ENCODE measurements at regions not wholly inside any gene's neighbourhood (a gene's known extent, or its start where the extent isn't known, plus 50 kb on each side); places are given as distances from the start of the nearest gene placed in this dataset.

DNA sequence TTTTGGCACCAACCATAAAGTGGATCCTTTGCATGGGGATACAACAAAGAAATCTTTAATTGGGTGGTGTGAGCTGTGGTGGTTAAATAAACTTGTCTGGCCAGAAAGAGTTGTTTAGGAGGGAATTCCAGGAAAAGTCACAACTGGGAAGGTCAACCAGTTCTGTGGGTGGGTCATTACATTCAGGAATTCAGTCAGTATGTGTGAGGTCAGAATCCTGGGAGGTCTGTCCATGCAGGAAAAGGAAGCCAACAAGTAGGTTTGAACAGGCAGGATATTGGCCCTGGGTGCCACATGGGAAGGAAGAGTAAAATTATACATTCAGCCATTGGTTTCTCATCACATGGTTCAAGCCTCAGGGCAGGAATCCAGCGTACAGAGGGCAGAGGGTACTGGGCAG is 162.3 kb upstream of the ADAMTS5 start:
- TF ChIP-seq, protein P1, sequence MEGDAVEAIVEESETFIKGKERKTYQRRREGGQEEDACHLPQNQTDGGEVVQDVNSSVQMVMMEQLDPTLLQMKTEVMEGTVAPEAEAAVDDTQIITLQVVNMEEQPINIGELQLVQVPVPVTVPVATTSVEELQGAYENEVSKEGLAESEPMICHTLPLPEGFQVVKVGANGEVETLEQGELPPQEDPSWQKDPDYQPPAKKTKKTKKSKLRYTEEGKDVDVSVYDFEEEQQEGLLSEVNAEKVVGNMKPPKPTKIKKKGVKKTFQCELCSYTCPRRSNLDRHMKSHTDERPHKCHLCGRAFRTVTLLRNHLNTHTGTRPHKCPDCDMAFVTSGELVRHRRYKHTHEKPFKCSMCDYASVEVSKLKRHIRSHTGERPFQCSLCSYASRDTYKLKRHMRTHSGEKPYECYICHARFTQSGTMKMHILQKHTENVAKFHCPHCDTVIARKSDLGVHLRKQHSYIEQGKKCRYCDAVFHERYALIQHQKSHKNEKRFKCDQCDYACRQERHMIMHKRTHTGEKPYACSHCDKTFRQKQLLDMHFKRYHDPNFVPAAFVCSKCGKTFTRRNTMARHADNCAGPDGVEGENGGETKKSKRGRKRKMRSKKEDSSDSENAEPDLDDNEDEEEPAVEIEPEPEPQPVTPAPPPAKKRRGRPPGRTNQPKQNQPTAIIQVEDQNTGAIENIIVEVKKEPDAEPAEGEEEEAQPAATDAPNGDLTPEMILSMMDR (IDR thresholded peaks at IDR 0.05): no peak
- no peak for TF ChIP-seq TCF7L2 (IDR thresholded peaks at IDR 0.05; ENCODE audit: low read depth, low read length)
